ENCODE measurements at regions not wholly inside any gene's neighbourhood (a gene's known extent, or its start where the extent isn't known, plus 50 kb on each side); places are given as distances from the start of the nearest gene placed in this dataset.
A peak's percentile ranks its signal among the peaks of the same experiment; 100 is the strongest.

DNA sequence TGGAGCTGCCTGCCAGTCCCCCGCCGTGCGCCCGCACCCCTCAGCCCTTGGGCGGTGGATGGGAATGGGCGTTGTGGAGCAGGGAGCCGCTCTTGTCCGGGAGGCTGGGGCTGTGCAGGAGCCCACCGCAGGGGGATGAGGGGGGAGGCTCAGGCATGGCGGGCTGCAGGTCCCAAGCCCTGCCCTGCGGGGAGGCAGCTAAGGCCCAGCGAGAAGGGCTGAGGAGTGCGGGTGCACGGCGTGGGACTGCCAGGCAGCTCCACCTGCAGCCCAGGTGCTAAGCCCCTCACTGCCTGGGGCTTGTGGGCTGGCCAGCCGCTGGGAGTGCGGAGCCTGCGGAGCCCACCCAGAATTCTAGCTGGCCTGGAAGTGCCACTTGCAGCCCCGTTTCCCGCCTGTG lies 991.7 kb upstream of the ARRDC3 start:
- no peaks in the 10 kb centered on the region for H3K9me3 ChIP-seq
- ATAC-seq: no peak
- no peaks in the 10 kb centered on the region for H3K36me3 ChIP-seq
- peaks cover 0 to 6% (median 0%) of the 10 kb centered on the region in 12 donors for H3K4me1 ChIP-seq
- no peaks in the 10 kb centered on the region for H3K27me3 ChIP-seq
- intact Hi-C loops (cut with DNase I): no loop called here
- 95 to 100% (median 96%) methylated on average over 8 to 20 of the region's 20 CpGs for WGBS, 4 donors
- DNase-seq: peak in 2 of 5 donors; percentile 9 to 37
- TF ChIP-seq CTCF (IDR thresholded peaks at IDR 0.05): no peak
- TF ChIP-seq POLR2A (IDR thresholded peaks at IDR 0.05): no peak
- H3K27ac ChIP-seq: no peak overlapping the region
- H3K4me3 ChIP-seq: no peak overlapping the region

GRCh38 chr5:92372766-92373165 lies 989.6 kb upstream of the ARRDC3 start:
- TF ChIP-seq CTCF (IDR thresholded peaks at IDR 0.05) (no peak), POLR2A (IDR thresholded peaks at IDR 0.05) (no peak)
- H3K27ac ChIP-seq: no peak overlapping the region
- no peak overlapping the region for H3K4me3 ChIP-seq
- no peaks in the 10 kb centered on the region for H3K36me3 ChIP-seq
- ATAC-seq: no peak
- intact Hi-C loops (cut with DNase I): no loop called here
- no peaks in the 10 kb centered on the region for H3K27me3 ChIP-seq
- DNase-seq: no peak
- no peaks in the 10 kb centered on the region for H3K4me1 ChIP-seq
- WGBS, 4 donors: 90 to 98% (median 95%) methylated on average over 1 of the region's 1 CpG
- H3K9me3 ChIP-seq: peaks cover 0 to 13% (median 0%) of the 10 kb centered on the region in 12 donors

- no peaks in the 10 kb centered on the region for H3K36me3 ChIP-seq
- DNase-seq: no peak
- H3K4me3 ChIP-seq: no peak overlapping the region
- no peak overlapping the region for H3K27ac ChIP-seq
- ATAC-seq: no peak
- 64 to 88% (median 81%) methylated on average over 2 of the region's 2 CpGs for WGBS, 4 donors
- intact Hi-C loops (cut with DNase I): no loop called here
- TF ChIP-seq CTCF (IDR thresholded peaks at IDR 0.05) (no peak), POLR2A (IDR thresholded peaks at IDR 0.05) (no peak)
- no peaks in the 10 kb centered on the region for H3K27me3 ChIP-seq
- H3K4me1 ChIP-seq: no peaks in the 10 kb centered on the region
- peaks cover 0 to 13% (median 0%) of the 10 kb centered on the region in 12 donors for H3K9me3 ChIP-seq
These were observed 988.7 kb upstream of the ARRDC3 start for GRCh38 chr5:92371889-92372235.

GRCh38 chr5:92371171-92371888 lies 988.2 kb upstream of the ARRDC3 start:
- no peak overlapping the region for H3K4me3 ChIP-seq
- 75 to 83% (median 82%) methylated on average over 3 of the region's 3 CpGs for WGBS, 4 donors
- TF ChIP-seq CTCF (IDR thresholded peaks at IDR 0.05): no peak
- no peaks in the 10 kb centered on the region for H3K4me1 ChIP-seq
- H3K36me3 ChIP-seq: no peaks in the 10 kb centered on the region
- intact Hi-C loops (cut with DNase I): no loop called here
- ATAC-seq: no peak
- no peak for DNase-seq
- H3K27me3 ChIP-seq: no peaks in the 10 kb centered on the region
- H3K9me3 ChIP-seq: peaks cover 0 to 13% (median 0%) of the 10 kb centered on the region in 12 donors
- no peak overlapping the region for H3K27ac ChIP-seq

Data from heart left ventricle (tissue), 16 donors.